GM21723 (cell line): ENCODE measurements at regions not wholly inside any gene's neighbourhood (a gene's known extent, or its start where the extent isn't known, plus 50 kb on each side); places are given as distances from the start of the nearest gene placed in this dataset.

Source experiments
- ATAC-seq: cut with Tn5 transposase; IDR thresholded peaks from one replicate; pipeline ENCODE4 v1.9.1; 2021; ENCODE audit warnings: mild to moderate bottlenecking, moderate library complexity; ENCODE audit not compliant: unreplicated experiment

DNA sequence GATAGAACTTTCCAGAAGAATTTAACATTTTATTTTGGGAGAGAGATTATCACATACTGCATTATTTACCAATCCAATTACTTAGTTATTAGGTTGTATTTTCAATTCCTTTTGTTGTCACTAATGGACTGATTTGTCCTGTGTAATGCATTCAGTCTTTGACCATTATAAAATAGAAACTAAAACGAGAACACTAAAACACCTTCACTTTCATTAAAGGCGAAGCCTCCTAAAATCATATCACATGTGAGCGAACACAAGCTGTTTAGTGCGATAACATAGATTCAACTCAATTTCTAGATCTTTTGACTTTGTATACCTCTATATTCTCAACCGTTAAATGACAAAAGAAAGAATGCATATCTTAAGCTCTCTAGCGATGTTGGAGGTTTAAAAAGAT is 253.4 kb downstream of the VGLL3 start:
- peak; percentile 80 for ATAC-seq

DNA sequence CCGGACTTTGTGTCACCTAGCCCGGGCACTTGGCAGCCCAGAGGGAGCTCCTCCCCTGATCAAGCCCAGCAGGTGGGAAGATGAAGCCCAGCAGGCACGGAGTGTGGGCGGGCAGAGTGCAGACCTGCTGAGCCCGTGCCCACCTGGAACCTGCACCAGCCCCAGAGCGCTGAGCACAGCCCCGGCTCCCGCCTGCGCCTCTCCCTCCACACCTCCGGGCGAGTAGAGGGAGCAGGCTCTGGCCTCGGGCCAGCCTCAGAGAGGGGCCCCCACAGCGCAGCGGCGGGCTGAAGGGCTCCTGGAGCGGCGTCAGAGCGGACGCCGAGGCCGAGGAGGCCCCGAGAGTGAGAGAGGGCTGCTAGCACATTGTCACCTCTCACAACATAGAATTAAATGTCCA is 257.7 kb downstream of the VGLL3 start:
- no peak for ATAC-seq

DNA sequence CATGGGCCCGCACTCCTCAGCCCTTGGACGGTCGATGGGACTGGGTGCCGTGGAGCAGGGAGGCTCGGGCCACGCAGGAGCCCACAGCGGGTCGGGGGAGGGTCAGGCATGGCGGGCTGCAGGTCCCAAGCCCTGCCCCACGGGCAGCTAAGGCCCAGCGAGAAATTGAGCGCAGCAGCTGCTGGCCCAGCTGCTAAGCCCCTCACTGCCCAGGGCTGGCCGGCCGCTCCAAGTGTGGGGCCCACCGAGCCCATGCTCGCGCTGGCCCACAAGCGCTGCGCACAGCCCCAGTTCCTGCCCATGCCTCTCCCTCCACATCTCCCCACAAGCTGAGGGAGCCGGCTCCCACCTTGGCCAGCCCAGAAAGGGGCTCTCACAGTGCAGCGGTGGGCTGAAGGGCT is 259.4 kb downstream of the VGLL3 start:
- ATAC-seq, result no peak

DNA sequence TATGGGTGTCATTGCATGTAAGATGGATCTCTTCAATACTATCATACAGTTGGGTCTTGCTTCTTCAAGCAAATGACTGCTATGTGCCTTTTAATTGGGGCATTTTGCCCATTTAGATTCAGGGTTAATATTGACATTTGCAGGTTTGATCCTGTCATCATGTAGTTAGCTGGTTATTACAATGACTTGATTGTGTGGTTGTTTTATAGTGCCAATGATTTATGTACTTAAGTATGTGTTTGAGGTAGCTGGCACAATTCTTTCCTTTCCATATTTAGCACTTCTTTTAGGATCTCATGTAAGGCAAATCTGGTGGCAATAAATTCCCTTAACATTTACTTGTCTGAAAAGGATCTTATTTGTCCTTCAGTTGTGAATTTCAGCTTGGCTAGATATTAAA is 267.5 kb downstream of the VGLL3 start:
- no peak for ATAC-seq

DNA sequence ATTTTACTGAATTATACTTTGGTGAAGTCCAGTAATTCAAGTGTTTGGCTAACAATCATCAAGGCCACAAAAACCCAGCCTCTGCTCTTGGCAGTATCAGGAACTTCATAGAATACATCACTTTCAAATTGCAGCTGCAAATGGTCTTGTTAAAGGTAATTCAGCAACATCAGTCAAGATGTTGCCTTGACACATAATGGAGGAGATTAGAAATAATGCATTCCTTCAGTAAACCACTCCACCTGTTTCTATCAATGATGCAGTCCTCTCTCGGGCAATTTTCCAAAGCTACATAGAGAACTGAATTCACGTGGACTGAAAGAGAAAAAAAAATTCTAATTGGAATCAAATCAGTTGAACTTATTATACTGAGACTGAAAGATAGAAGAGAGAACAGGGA is 279.3 kb downstream of the VGLL3 start:
- no peak for ATAC-seq

DNA sequence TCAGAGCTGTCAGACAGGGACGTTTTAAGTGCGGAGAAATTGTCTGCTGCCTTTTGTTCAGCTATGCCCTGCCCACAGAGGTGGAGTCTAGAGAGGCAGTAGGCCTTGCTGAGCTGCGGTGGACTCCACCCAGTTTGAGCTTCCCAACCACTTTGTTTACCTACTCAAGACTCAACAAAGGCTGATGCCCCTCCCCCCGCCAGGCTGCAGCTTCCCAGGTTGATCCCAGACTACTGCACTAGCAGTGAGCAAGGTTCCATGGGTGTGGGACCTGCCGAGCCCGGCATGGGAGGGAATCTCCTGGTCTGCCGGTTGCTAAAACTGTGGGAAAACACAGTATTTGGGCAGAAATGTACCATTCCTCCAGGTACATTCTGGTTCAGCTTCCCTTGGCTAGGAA is 282.1 kb downstream of the VGLL3 start:
- ATAC-seq, result no peak

DNA sequence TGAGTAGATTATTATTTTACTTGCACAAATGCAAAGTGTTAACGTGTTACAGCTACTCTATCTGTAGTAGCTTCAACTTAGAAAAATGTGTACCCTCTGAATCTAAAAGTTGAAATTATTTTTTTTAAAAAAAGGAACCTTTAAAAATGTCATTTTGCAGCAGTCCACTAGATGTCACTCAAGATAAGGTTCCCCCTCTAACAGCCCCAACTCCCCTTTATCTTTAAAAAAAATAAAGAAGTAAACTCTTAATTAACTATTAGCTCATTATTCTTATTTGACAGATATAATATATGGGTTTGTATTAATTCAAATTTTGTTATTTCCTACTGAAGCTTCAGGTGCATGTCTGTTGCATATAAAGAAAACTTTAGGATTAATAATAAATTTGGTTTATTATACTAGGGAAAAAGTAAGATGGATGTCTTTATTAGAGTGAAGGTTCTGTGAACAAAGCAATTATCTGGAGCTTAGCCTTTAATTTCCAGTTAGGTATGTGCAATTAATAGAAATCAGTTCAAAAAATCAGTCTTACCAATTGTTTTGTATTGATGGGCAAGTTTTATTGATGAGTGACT is 288.5 kb downstream of the VGLL3 start:
- no peak for ATAC-seq

DNA sequence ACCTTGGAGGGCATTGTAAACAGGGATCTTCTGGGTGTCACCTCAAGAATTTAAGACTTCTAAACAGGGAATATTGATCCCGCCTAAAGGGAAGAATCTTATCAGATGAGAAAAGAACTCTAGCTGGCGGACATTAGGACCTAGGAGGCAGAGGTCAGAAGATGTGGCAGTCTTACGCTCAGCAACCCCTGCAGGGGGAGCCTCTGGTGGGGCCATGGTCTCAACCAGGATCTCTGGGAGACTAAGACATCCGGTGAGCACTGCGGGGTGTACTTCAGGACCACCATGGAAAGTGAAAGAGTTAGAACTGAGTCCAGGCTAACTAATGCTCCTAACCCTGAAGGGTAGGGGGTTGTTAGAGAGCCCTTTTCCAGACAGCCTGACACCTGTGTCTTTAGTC is 295.2 kb downstream of the VGLL3 start:
- ATAC-seq, result no peak

DNA sequence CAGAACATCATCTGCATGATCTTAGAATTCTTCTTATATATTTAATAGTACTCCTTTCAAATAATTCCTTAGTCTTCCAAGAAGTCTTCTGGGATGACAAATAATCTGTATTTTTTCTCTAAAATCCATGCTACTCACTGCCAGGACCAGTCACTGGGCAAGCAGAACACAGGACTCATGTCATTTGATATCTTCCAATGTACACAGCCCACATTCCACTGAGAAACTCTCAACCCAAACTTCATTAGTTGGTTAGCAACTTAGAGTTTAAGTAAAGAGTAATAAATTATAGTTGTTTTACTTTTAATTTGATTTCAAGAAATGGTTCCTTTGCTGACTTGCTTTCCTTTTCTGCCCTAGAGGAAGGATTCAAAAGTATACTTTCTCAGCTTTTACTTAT is 317.0 kb downstream of the VGLL3 start:
- no peak for ATAC-seq

DNA sequence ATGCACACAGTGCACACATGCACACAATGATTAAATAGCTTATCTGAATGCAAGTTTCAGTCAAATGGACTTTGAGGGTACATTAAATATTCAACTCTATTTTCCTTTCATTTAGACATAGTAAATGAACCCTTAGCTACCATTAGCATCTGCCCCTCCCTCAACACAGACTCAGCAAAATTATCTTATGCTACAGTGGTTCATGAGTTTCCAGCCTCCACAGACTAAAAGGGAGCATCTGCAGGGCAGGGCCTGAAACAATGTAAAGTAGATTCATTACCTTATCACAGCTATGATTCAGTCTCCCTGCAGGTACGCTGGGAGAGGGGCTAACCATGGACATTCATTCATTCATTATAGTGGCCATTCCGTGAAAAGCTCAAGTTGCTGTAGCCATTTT is 329.1 kb downstream of the VGLL3 start:
- ATAC-seq, result no peak

DNA sequence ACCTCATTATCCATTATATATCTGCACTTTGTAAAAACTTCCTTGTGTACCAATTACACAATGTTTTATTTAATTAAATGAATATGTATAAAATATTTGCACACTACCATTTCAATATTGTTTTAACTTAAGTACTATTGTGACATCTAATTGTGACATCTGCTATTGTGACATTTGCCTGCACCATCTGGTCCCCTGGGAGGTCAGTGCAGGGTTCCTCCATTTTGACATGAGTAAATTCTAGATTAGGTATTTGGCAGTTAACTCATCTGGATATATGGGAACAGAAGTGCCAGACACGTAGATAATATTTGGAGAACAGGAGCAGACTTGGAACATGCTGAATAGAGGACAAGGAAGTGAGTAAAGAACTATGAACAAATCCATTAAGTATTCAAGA is 332.1 kb downstream of the VGLL3 start:
- no peak for ATAC-seq

DNA sequence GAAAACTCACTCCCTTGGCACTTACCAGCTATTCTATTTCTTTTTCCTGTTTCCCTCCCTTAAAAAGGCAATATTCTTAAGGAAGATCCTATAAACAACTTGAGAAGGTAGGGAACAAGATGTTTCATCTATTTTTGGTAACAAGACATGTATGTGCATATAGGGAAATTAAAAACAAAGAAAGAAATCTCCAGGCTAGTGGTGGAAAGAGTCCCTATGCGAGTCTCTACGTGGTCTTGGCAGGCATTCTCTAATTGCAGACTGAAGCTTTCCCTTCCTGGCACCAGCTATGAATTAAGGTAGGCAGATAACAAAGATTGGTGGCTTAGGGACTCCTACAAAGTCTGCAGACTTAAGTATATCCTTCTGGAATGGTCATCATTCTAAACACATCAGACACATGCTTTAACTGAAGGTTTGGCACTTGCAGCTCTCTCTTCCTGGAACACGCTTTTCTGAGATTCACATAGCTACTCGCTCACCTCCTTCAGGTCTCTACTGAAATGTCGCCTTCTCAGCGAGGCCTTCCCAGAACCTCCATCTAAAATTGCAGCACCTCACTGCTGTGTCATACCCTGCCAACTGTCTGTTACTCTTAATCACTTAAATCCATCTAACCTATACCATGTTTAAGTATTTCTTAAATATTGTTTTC is 336.0 kb downstream of the VGLL3 start:
- no peak for ATAC-seq

DNA sequence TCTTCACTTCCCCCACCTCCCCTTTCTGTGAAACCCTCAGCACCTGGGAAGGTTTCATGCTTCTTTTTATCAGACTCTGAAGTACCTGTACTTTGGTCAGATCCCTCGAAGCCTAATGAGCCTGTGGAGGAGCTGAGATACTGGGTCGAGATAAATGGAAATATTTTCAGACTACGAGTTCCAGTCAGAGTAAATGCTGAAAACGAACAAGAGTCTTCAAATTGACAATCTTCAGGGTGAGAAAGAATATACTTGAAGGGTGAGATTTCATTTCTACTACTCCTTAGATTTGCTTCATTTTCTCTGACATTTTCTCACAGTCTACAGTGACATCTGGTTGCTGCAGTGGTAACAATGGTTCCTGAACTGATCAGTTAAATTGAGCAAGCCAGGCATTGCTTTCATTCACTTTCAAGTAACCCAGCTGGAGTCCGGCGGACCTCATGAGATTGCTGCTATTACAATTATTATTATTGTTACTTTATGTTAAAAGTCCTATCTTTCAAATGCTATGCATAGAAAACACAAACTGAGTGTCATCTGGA is 337.2 kb downstream of the VGLL3 start:
- ATAC-seq, result no peak

DNA sequence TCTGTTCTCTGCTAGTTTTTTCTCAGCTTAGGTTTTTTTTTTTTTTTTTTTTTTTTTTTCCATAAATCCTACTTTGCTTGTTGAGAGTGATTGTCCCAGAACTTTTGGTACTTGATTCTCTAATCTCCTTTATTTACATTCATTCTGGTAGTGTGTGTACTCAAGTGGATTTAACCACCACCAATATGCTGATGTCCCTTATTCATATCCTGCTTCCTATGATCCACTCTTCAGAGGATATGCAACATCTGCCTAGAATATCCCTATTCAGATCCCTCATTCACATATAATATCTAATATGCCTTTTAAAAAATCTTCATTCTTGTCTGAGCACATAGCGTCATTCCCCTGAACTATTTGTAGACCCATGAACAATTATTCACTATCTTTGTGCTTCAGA is 342.9 kb downstream of the VGLL3 start:
- no peak for ATAC-seq

DNA sequence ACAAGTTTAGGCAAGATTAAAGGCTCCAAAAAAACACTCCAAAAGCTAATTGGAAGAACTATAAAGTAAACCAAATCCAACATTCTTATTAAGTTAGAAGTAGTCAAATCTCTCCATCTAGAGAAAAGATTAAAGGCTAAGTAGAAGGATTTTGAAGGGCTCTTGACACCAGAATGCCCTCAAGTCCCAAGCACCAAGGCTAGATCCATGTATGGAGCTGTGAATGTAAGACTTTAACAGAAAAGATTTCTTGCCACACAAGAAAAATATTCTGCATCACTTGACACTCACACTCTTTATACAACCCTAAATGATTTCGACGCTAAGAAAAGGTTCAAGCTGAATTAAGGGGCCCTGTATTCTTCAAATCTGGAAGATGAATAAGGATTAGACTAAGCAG is 345.2 kb downstream of the VGLL3 start:
- ATAC-seq, result no peak

DNA sequence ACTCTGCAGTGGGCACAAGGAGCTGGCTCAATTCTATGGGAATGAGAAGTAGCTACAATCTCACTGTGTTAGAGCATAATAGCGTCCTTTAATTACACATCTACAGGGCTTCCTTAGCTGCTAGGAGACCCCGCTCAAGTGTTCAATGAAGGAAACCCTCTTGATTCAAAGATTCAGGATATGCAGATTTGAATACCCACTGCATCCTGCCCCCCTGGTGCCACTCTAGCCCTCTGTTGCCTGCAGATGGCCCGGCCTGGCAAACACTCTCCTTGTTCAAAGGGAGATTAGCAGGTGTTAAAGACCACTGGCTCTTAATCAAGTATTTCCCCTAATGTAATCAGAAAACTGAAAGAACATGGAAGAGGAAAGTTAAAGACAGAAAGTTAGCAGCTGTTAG is 356.6 kb downstream of the VGLL3 start:
- ATAC-seq, result no peak

DNA sequence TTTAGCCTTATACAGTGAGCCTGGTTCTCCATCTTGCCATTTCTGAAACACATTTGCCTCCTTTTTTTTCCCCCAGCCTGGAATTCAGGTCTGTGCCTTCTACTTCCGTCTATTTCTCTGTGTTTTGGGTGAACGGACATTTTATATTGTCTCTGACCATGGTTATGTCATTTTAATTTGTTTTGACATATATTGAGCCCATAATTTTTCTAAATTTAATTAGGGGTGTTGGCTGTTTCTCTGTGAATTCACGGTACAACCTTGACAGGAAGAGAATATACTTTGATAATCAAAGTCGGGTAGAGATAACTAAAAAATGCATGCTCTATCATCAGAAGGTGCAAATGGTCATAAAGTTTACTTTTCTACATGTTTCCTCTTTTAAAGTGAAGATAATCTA is 361.4 kb downstream of the VGLL3 start:
- ATAC-seq, result no peak

DNA sequence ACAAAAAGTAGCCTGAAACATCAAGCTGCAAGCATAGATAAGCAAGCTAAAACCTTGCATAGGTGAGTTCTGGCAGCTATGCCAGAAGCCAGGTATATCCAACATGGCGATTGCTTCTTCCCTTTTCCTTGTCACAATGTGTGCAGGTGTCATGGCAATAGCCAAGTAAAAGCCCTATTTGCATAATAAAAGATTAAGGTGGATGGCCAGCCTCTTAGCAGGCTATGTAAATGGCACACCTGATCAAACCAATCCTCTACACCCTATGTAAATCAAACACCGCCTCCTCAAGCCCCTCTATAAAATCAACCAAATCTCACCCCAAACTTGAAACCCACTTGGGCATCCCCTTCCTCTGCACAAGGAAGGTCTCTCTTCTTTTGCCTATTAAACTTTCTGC is 366.8 kb downstream of the VGLL3 start:
- ATAC-seq, result no peak

DNA sequence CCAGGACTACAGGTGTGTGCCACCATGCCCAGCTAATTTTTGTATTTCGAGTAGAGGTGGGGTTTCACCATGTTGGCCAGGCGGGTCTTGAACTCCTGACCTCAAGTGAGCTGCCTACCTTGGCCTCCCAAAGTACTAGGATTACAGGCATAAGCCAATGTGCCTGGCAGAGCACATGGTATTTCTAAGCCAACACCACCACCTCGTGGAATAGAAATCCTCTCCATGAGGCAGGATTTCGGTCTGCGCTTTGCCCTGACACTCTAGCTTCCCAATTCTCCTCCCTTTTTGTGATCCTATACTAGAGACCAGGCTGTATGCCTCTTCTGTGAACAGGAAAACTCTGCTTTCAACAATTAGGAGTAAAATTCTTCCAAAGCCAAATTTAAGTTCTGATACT is 372.2 kb downstream of the VGLL3 start:
- ATAC-seq, result no peak

DNA sequence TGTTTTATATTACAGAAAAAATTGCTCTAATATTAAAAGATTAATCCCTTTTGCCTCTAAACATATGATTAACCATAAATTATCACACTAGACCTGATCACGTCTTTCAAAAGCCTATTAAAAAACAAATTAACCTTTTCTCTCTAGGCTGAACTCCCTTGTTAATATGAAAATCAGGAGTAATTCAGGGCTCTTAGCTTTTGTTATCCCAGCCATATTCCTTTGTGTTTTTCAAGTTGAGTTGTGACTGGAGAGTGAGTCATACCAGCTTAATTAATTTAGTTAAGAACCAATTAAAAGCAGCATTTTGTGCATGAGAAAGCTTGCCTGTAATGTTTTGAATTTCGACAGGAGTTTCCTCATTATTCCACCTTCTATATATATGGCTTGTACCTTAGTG is 385.8 kb downstream of the VGLL3 start:
- no peak for ATAC-seq

DNA sequence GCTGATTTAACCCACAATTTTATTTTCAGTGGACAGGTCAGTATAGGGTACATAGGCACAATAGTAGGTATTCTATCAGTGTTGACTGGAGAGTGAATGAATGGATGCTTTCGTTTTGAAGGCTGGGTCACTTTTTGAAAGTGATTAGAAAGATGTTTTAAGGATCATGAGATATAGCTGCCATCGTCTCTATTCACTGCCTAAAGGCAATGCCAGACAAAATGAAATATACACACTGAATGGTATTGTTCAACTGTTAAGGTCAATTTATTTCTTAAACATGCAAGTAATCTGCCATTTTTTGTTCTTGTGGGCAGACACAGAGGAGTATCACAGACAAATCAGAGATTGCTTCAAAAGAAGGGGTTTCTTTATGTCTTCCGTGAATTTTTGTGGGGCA is 395.3 kb downstream of the VGLL3 start:
- ATAC-seq, result no peak

DNA sequence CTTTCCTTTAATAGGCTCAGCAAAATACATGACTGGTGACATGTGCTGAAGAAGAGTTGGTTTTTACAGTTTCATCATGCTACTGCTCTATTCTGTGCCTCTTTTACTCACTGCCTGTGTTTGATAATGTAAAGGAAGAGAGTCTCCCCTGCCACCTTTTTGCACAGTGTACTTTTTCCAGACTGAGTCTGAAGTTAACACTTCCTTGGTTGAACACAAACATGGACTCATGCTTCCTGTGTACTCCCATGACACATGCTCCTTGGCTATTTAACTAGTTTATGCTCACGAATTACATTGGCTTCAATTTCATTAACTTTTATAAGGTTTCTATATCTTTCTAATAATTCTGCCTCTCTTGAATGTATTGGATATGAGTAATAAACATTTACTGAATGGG is 396.1 kb downstream of the VGLL3 start:
- ATAC-seq, result no peak

DNA sequence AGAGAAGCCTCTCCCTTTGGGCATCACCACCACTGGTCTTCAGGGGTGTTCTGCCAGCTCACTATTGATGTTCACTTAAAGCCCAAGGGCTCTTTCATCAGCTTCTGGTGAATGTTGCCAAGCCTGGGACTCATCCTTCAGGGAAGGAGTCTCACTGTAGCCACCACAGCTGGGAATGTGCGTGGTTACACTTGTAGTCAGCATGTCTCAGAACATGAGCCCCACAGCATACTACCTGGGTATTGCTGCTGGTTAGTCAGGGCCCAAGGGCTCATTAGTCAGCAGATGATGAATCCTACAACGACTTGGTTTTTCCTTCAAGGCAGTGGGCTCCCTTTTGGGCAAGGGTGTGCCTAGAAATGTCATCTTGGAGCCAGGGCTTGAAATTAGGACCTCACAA is 412.9 kb downstream of the VGLL3 start:
- no peak for ATAC-seq
